NB4 (cell line): ENCODE measurements at regions not wholly inside any gene's neighbourhood (a gene's known extent, or its start where the extent isn't known, plus 50 kb on each side); places are given as distances from the start of the nearest gene placed in this dataset.

Experiments used
- MYC ChIP-seq: IDR thresholded peaks from 2 replicates; pipeline ENCODE4 v1.6.1; 2011; ENCODE audit warnings: low read depth, low read length
- POLR2A ChIP-seq: IDR thresholded peaks from 2 replicates; pipeline ENCODE4 v1.6.1; 2011; ENCODE audit warnings: mild to moderate bottlenecking; ENCODE audit not compliant: insufficient read length; ENCODE audit errors: extremely low read depth
- TF ChIP-seq, protein P1 (sequence below): IDR thresholded peaks from one replicate; pipeline ENCODE4 v1.5.1; 2012; ENCODE audit warnings: low read depth, low read length
- TF ChIP-seq, protein P2 (sequence below): IDR thresholded peaks from 2 replicates; pipeline ENCODE4 v1.6.1; 2011; ENCODE audit warnings: low read depth, low read length

DNA sequence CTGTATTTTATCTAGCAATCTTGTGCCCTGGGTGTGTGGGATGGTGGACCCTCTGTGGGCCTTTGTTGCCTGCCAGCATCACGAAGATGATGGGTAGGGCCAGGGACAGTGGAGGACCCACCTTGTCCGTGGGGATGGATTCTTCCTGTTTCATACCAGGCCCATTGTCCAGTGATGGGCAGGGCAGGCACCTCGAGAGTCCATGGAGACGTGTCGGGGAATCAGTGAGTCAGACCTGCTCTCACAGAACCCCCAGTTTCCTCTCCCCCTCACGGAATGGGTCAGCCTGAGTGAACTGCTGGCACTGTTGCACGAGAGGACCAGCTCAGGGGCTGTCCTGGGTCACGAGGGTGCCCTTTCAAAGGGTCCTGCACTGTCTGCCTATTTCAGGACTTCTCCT is 401.2 kb downstream of the RPS24 start:
- TF ChIP-seq, protein P1, sequence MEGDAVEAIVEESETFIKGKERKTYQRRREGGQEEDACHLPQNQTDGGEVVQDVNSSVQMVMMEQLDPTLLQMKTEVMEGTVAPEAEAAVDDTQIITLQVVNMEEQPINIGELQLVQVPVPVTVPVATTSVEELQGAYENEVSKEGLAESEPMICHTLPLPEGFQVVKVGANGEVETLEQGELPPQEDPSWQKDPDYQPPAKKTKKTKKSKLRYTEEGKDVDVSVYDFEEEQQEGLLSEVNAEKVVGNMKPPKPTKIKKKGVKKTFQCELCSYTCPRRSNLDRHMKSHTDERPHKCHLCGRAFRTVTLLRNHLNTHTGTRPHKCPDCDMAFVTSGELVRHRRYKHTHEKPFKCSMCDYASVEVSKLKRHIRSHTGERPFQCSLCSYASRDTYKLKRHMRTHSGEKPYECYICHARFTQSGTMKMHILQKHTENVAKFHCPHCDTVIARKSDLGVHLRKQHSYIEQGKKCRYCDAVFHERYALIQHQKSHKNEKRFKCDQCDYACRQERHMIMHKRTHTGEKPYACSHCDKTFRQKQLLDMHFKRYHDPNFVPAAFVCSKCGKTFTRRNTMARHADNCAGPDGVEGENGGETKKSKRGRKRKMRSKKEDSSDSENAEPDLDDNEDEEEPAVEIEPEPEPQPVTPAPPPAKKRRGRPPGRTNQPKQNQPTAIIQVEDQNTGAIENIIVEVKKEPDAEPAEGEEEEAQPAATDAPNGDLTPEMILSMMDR, result no peak
- no peak for TF ChIP-seq POLR2A
- TF ChIP-seq, protein P2, sequence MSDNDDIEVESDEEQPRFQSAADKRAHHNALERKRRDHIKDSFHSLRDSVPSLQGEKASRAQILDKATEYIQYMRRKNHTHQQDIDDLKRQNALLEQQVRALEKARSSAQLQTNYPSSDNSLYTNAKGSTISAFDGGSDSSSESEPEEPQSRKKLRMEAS, result no peak
- TF ChIP-seq MYC, result no peak
